ENCODE measurements at regions not wholly inside any gene's neighbourhood (a gene's known extent, or its start where the extent isn't known, plus 50 kb on each side); places are given as distances from the start of the nearest gene placed in this dataset.

- Mint-ChIP-seq H3K36me3 (ENCODE audit: low read depth) (no peaks in the 10 kb centered on the region), H3K27me3 (ENCODE audit: insufficient read depth) (no peaks in the 10 kb centered on the region), H3K4me1 (ENCODE audit: low read depth) (no peaks in the 10 kb centered on the region), H3K4me3 (no peak overlapping the region), H3K9me3 (no peaks in the 10 kb centered on the region), H3K27ac (no peak overlapping the region)
- no peak for DNase-seq
- no peak for TF ChIP-seq CTCF (IDR thresholded peaks at IDR 0.05)
These were observed 234.9 kb upstream of the AMOT start for GRCh38 chrX:113075521-113075920.

- Mint-ChIP-seq H3K36me3 (ENCODE audit: low read depth) (no peaks in the 10 kb centered on the region), H3K4me1 (ENCODE audit: low read depth) (no peaks in the 10 kb centered on the region), H3K9me3 (peaks cover 11% of the 10 kb centered on the region; the same call in 1 of the 2 replicates), H3K27ac (no peak overlapping the region), H3K4me3 (no peak overlapping the region), H3K27me3 (ENCODE audit: insufficient read depth) (no peaks in the 10 kb centered on the region)
- no peak for TF ChIP-seq CTCF (IDR thresholded peaks at IDR 0.05)
- DNase-seq, result no peak
These were observed 219.1 kb upstream of the AMOT start for GRCh38 chrX:113059714-113060113.

- DNase-seq, result no peak
- no peak overlapping the region for H3K27ac Mint-ChIP-seq
- peaks cover 5% of the 10 kb centered on the region; the same call in 1 of the 2 replicates for H3K9me3 Mint-ChIP-seq
- TF ChIP-seq CTCF (IDR thresholded peaks at IDR 0.05), result no peak
- no peak overlapping the region for H3K4me3 Mint-ChIP-seq
- H3K36me3 Mint-ChIP-seq (ENCODE audit: low read depth), result no peaks in the 10 kb centered on the region
- H3K27me3 Mint-ChIP-seq (ENCODE audit: insufficient read depth), result no peaks in the 10 kb centered on the region
- no peaks in the 10 kb centered on the region for H3K4me1 Mint-ChIP-seq (ENCODE audit: low read depth)
These were observed 218.0 kb upstream of the AMOT start for GRCh38 chrX:113058634-113059033.

GRCh38 chrX:113048896-113049295 is 208.3 kb upstream of the AMOT start:
- Mint-ChIP-seq H3K4me1 (ENCODE audit: low read depth) (no peaks in the 10 kb centered on the region), H3K4me3 (no peak overlapping the region), H3K9me3 (peaks cover 18% of the 10 kb centered on the region; the same call in 1 of the 2 replicates), H3K27ac (no peak overlapping the region), H3K27me3 (ENCODE audit: insufficient read depth) (peaks cover 2% of the 10 kb centered on the region; the same call in 1 of the 2 replicates), H3K36me3 (ENCODE audit: low read depth) (no peaks in the 10 kb centered on the region)
- no peak for DNase-seq
- TF ChIP-seq CTCF (IDR thresholded peaks at IDR 0.05), result no peak

- Mint-ChIP-seq H3K36me3 (ENCODE audit: low read depth) (no peaks in the 10 kb centered on the region), H3K27ac (no peak overlapping the region), H3K9me3 (peaks cover 18% of the 10 kb centered on the region; the same call in 1 of the 2 replicates), H3K27me3 (ENCODE audit: insufficient read depth) (peaks cover 2% of the 10 kb centered on the region; the same call in 1 of the 2 replicates), H3K4me3 (no peak overlapping the region), H3K4me1 (ENCODE audit: low read depth) (no peaks in the 10 kb centered on the region)
- no peak for DNase-seq
- TF ChIP-seq CTCF (IDR thresholded peaks at IDR 0.05), result no peak
These were observed 207.8 kb upstream of the AMOT start for GRCh38 chrX:113048480-113048879.

Measured in HFFc6 (cell line).